ENCODE measurements at regions not wholly inside any gene's neighbourhood (a gene's known extent, or its start where the extent isn't known, plus 50 kb on each side); places are given as distances from the start of the nearest gene placed in this dataset.

- no peaks in the 10 kb centered on the region for H3K9me3 ChIP-seq
- Mint-ChIP-seq H3K4me3 (ENCODE audit: unreplicated experiment) (no peak overlapping the region), H3K27me3 (ENCODE audit: insufficient read depth, unreplicated experiment) (no peaks in the 10 kb centered on the region), H3K36me3 (ENCODE audit: insufficient read depth, unreplicated experiment) (no peaks in the 10 kb centered on the region), H3K4me1 (ENCODE audit: low read depth, unreplicated experiment) (peaks cover 8% of the 10 kb centered on the region), H3K27ac (ENCODE audit: unreplicated experiment) (no peak overlapping the region), H3K9me3 (ENCODE audit: unreplicated experiment) (no peaks in the 10 kb centered on the region)
- no TSS peak for BruUV-seq (replicated peaks)
- DNase-seq, result no peak
- H3K4me1 ChIP-seq, result no peaks in the 10 kb centered on the region
- intact Hi-C loops (cut with micrococcal nuclease; ENCODE audit: unreplicated experiment), result no loop called here
- ChIA-PET CTCF (interaction anchor here (0.7 to 2.1 kb wide), 2 partner anchors 12 to 32 kb away, joined by 3 to 4 read pairs; no protein-coding TSS in a partner anchor), POLR2A (no interaction called here)
- H3K27me3 ChIP-seq (replicated peaks; ENCODE audit: control insufficient read depth, insufficient read depth, low read length), result no peaks in the 10 kb centered on the region
- TF ChIP-seq CTCF (IDR thresholded peaks at IDR 0.05; ENCODE audit: insufficient read depth in 1 of 2, low read depth in 1 of 2, low read length in 1 of 2, severe bottlenecking in 1 of 2, unreplicated experiment in 1 of 2), result no peak
- H3K4me3 ChIP-seq (ENCODE audit: low read depth, low read length), result no peak overlapping the region
- no peaks in the 10 kb centered on the region for H3K36me3 ChIP-seq (ENCODE audit: control insufficient read depth, insufficient read depth, low read length)
Observed at GRCh38 chr4:153095448-153096204, 108.6 kb upstream of the TRIM2 start.

- CTCF ChIA-PET, result interaction anchor here (0.7 to 2.1 kb wide), 2 partner anchors 13 to 32 kb away, joined by 3 to 4 read pairs; no protein-coding TSS in a partner anchor
- H3K9me3 Mint-ChIP-seq (ENCODE audit: unreplicated experiment), result no peaks in the 10 kb centered on the region
- BruUV-seq (replicated peaks), result no TSS peak
- Histone ChIP-seq H3K9me3 (no peaks in the 10 kb centered on the region), H3K27me3 (replicated peaks; ENCODE audit: control insufficient read depth, insufficient read depth, low read length) (no peaks in the 10 kb centered on the region), H3K4me1 (no peaks in the 10 kb centered on the region), H3K36me3 (ENCODE audit: control insufficient read depth, insufficient read depth, low read length) (no peaks in the 10 kb centered on the region), H3K4me3 (ENCODE audit: low read depth, low read length) (no peak overlapping the region)
- POLR2A ChIA-PET, result no interaction called here
- no peak overlapping the region for H3K4me3 Mint-ChIP-seq (ENCODE audit: unreplicated experiment)
- H3K4me1 Mint-ChIP-seq (ENCODE audit: low read depth, unreplicated experiment), result peaks cover 8% of the 10 kb centered on the region
- no peak overlapping the region for H3K27ac Mint-ChIP-seq (ENCODE audit: unreplicated experiment)
- no peaks in the 10 kb centered on the region for H3K27me3 Mint-ChIP-seq (ENCODE audit: insufficient read depth, unreplicated experiment)
- intact Hi-C loops (cut with micrococcal nuclease; ENCODE audit: unreplicated experiment), result no loop called here
- no peak for DNase-seq
- TF ChIP-seq CTCF (IDR thresholded peaks at IDR 0.05; ENCODE audit: insufficient read depth in 1 of 2, low read depth in 1 of 2, low read length in 1 of 2, severe bottlenecking in 1 of 2, unreplicated experiment in 1 of 2), result no peak
- H3K36me3 Mint-ChIP-seq (ENCODE audit: insufficient read depth, unreplicated experiment), result no peaks in the 10 kb centered on the region
Observed at GRCh38 chr4:153096344-153096743, 107.9 kb upstream of the TRIM2 start.

GRCh38 chr4:153098427-153098826 is 105.8 kb upstream of the TRIM2 start:
- Mint-ChIP-seq H3K27ac (ENCODE audit: unreplicated experiment) (no peak overlapping the region), H3K27me3 (ENCODE audit: insufficient read depth, unreplicated experiment) (no peaks in the 10 kb centered on the region), H3K36me3 (ENCODE audit: insufficient read depth, unreplicated experiment) (no peaks in the 10 kb centered on the region), H3K9me3 (ENCODE audit: unreplicated experiment) (no peaks in the 10 kb centered on the region), H3K4me3 (ENCODE audit: unreplicated experiment) (no peak overlapping the region), H3K4me1 (ENCODE audit: low read depth, unreplicated experiment) (peaks cover 8% of the 10 kb centered on the region)
- TF ChIP-seq CTCF (IDR thresholded peaks at IDR 0.05; ENCODE audit: insufficient read depth in 1 of 2, low read depth in 1 of 2, low read length in 1 of 2, severe bottlenecking in 1 of 2, unreplicated experiment in 1 of 2), result no peak
- CTCF ChIA-PET, result no interaction called here
- no peaks in the 10 kb centered on the region for H3K9me3 ChIP-seq
- no peak overlapping the region for H3K4me3 ChIP-seq (ENCODE audit: low read depth, low read length)
- H3K4me1 ChIP-seq, result no peaks in the 10 kb centered on the region
- H3K27me3 ChIP-seq (replicated peaks; ENCODE audit: control insufficient read depth, insufficient read depth, low read length), result no peaks in the 10 kb centered on the region
- intact Hi-C loops (cut with micrococcal nuclease; ENCODE audit: unreplicated experiment), result no loop called here
- POLR2A ChIA-PET, result no interaction called here
- BruUV-seq (replicated peaks), result no TSS peak
- no peaks in the 10 kb centered on the region for H3K36me3 ChIP-seq (ENCODE audit: control insufficient read depth, insufficient read depth, low read length)
- DNase-seq, result no peak

Data from Caco-2 (cell line).